CD4-positive, CD25-positive, alpha-beta regulatory T cell (primary cell): ENCODE measurements at regions not wholly inside any gene's neighbourhood (a gene's known extent, or its start where the extent isn't known, plus 50 kb on each side); places are given as distances from the start of the nearest gene placed in this dataset.

Experiments
- ATAC-seq, 2 donors: fragments of 150-1000 bp; cut with Tn5 transposase; one replicate each; pipeline ENCODE4 v1.10.0; 2021; ENCODE audit warnings: low read depth in 2 of 2, moderate number of reproducible peaks in 2 of 2, moderate library complexity in 1 of 2
- DNase-seq, 3 donors: peaks; one replicate each; pipeline versions ENCODE4 v3.0.0 to v3.0.0-alpha.2; 2012 to 2022; ENCODE audit warnings: mixed read lengths in 1 of 3
- H3K27ac ChIP-seq: one replicate; pipeline ENCODE4 v1.7.0; 2013; ENCODE audit warnings: mild to moderate bottlenecking, low read length; ENCODE audit not compliant: insufficient read depth, poor library complexity, severe bottlenecking
- H3K27me3 ChIP-seq: one replicate; pipeline ENCODE4 v1.7.0; 2013; ENCODE audit warnings: low read length; ENCODE audit not compliant: control insufficient read depth, insufficient read depth
- H3K36me3 ChIP-seq: one replicate; pipeline ENCODE4 v1.7.0; 2013; ENCODE audit warnings: mild to moderate bottlenecking, low read length, moderate library complexity; ENCODE audit not compliant: control insufficient read depth, insufficient read depth
- H3K4me1 ChIP-seq: 2 replicates; pipeline ENCODE4 v1.7.0; 2013; ENCODE audit warnings: mild to moderate bottlenecking, low read length; ENCODE audit not compliant: insufficient read depth, control insufficient read depth, poor library complexity, severe bottlenecking
- H3K4me3 ChIP-seq: one replicate; pipeline ENCODE4 v1.7.0; 2013; ENCODE audit warnings: low read depth, mild to moderate bottlenecking, low read length, moderate library complexity
- H3K9me3 ChIP-seq, 2 experiments: 1 replicate in 1 of 2; 2 replicates in 1 of 2; pipeline ENCODE4 v1.7.0; 2013; ENCODE audit warnings: low read length in 2 of 2, mild to moderate bottlenecking in 1 of 2, moderate library complexity in 1 of 2; ENCODE audit not compliant: control insufficient read depth in 2 of 2
- H3K27ac Mint-ChIP-seq, 3 donors: one replicate each; pipeline ENCODE4 v1.8.0; 2020 to 2022; ENCODE audit warnings: mild to moderate bottlenecking in 3 of 3, mixed read lengths in 3 of 3, moderate library complexity in 2 of 3
- H3K27me3 Mint-ChIP-seq: one replicate; pipeline ENCODE4 v1.8.0; 2022; ENCODE audit warnings: mild to moderate bottlenecking, mixed read lengths
- H3K36me3 Mint-ChIP-seq: one replicate; pipeline ENCODE4 v1.8.0; 2020; ENCODE audit warnings: mixed read lengths
- H3K4me1 Mint-ChIP-seq, 4 donors: one replicate each; pipeline ENCODE4 v1.8.0; 2020 to 2022; ENCODE audit warnings: mixed read lengths in 4 of 4, mild to moderate bottlenecking in 1 of 4
- H3K4me3 Mint-ChIP-seq, 4 donors: one replicate each; pipeline ENCODE4 v1.8.0; 2020 to 2022; ENCODE audit warnings: mild to moderate bottlenecking in 4 of 4, mixed read lengths in 4 of 4, moderate library complexity in 3 of 4
- H3K9me3 Mint-ChIP-seq, 7 donors: one replicate each; pipeline ENCODE4 v1.8.0; 2020 to 2022; ENCODE audit warnings: mixed read lengths in 7 of 7, mild to moderate bottlenecking in 3 of 7, moderate library complexity in 2 of 7

GRCh38 chr5:87008751-87009560 is 258.7 kb upstream of the RASA1 start:
- Mint-ChIP-seq H3K36me3 (no peaks in the 10 kb centered on the region), H3K9me3 (no peaks in the 10 kb centered on the region), H3K27me3 (peaks cover 14% of the 10 kb centered on the region), H3K4me3 (no peak overlapping the region), H3K4me1 (peaks cover 0 to 2% (median 0%) of the 10 kb centered on the region in 4 donors), H3K27ac (no peak overlapping the region)
- Histone ChIP-seq H3K4me3 (no peak overlapping the region), H3K27me3 (peaks cover 3% of the 10 kb centered on the region), H3K27ac (no peak overlapping the region), H3K4me1 (no peaks in the 10 kb centered on the region), H3K9me3 (no peaks in the 10 kb centered on the region), H3K36me3 (no peaks in the 10 kb centered on the region)
- ATAC-seq (no peak), DNase-seq (no peak)

- Histone ChIP-seq H3K36me3 (no peaks in the 10 kb centered on the region), H3K27me3 (peaks cover 3% of the 10 kb centered on the region), H3K27ac (no peak overlapping the region), H3K4me1 (no peaks in the 10 kb centered on the region), H3K9me3 (no peaks in the 10 kb centered on the region), H3K4me3 (no peak overlapping the region)
- no peaks in the 10 kb centered on the region for H3K9me3 Mint-ChIP-seq
- H3K27me3 Mint-ChIP-seq = peaks cover 4% of the 10 kb centered on the region
- ATAC-seq (no peak), DNase-seq (no peak)
- no peak overlapping the region for H3K4me3 Mint-ChIP-seq
- H3K27ac Mint-ChIP-seq = no peak overlapping the region
- H3K36me3 Mint-ChIP-seq = no peaks in the 10 kb centered on the region
- H3K4me1 Mint-ChIP-seq = peaks cover 0 to 2% (median 0%) of the 10 kb centered on the region in 4 donors
Observed at GRCh38 chr5:87010736-87011135, 256.9 kb upstream of the RASA1 start.

GRCh38 chr5:87015901-87016300 is 251.8 kb upstream of the RASA1 start:
- Mint-ChIP-seq H3K27me3 (peaks cover 4% of the 10 kb centered on the region), H3K4me3 (no peak overlapping the region), H3K36me3 (no peaks in the 10 kb centered on the region), H3K4me1 (peaks cover 2 to 14% (median 13%) of the 10 kb centered on the region in 4 donors), H3K27ac (no peak overlapping the region), H3K9me3 (no peaks in the 10 kb centered on the region)
- Histone ChIP-seq H3K36me3 (no peaks in the 10 kb centered on the region), H3K27ac (no peak overlapping the region), H3K27me3 (peaks cover 3% of the 10 kb centered on the region), H3K4me3 (no peak overlapping the region), H3K9me3 (no peaks in the 10 kb centered on the region), H3K4me1 (peaks cover 14% of the 10 kb centered on the region)
- ATAC-seq = no peak
- DNase-seq = no peak

GRCh38 chr5:87020099-87020934 is 247.4 kb upstream of the RASA1 start:
- Histone ChIP-seq H3K27ac (no peak overlapping the region), H3K9me3 (no peaks in the 10 kb centered on the region), H3K27me3 (no peaks in the 10 kb centered on the region), H3K36me3 (no peaks in the 10 kb centered on the region), H3K4me1 (peaks cover 14% of the 10 kb centered on the region), H3K4me3 (no peak overlapping the region)
- Mint-ChIP-seq H3K27me3 (peaks cover 4% of the 10 kb centered on the region), H3K4me1 (peaks cover 4 to 19% (median 15%) of the 10 kb centered on the region in 4 donors), H3K36me3 (no peaks in the 10 kb centered on the region), H3K27ac (peak overlapping the region; percentile 4 to 84 (median 38)), H3K9me3 (peaks cover 0 to 4% (median 0%) of the 10 kb centered on the region in 7 donors), H3K4me3 (peak overlapping the region in 2 of 4 donors; percentile 17 to 23)
- ATAC-seq (peak; percentile 76 to 77), DNase-seq (peak in 2 of 3 donors; percentile 26 to 74)

- no peak overlapping the region for H3K4me3 ChIP-seq
- H3K36me3 Mint-ChIP-seq = no peaks in the 10 kb centered on the region
- peaks cover 12% of the 10 kb centered on the region for H3K27me3 Mint-ChIP-seq
- peaks cover 0 to 4% (median 0%) of the 10 kb centered on the region in 7 donors for H3K9me3 Mint-ChIP-seq
- H3K36me3 ChIP-seq = no peaks in the 10 kb centered on the region
- no peak overlapping the region for H3K27ac Mint-ChIP-seq
- ATAC-seq (no peak), DNase-seq (no peak)
- peaks cover 6 to 22% (median 17%) of the 10 kb centered on the region in 4 donors for H3K4me1 Mint-ChIP-seq
- no peaks in the 10 kb centered on the region for H3K27me3 ChIP-seq
- no peak overlapping the region for H3K4me3 Mint-ChIP-seq
- H3K4me1 ChIP-seq = peaks cover 14% of the 10 kb centered on the region
- no peaks in the 10 kb centered on the region for H3K9me3 ChIP-seq
- no peak overlapping the region for H3K27ac ChIP-seq
Observed at GRCh38 chr5:87022415-87022814, 245.3 kb upstream of the RASA1 start.

- Histone ChIP-seq H3K36me3 (no peaks in the 10 kb centered on the region), H3K4me3 (no peak overlapping the region), H3K27me3 (no peaks in the 10 kb centered on the region), H3K4me1 (no peaks in the 10 kb centered on the region), H3K27ac (no peak overlapping the region), H3K9me3 (no peaks in the 10 kb centered on the region)
- ATAC-seq = no peak
- Mint-ChIP-seq H3K27me3 (peaks cover 12% of the 10 kb centered on the region), H3K27ac (peak overlapping the region in 1 of 3 donors; percentile 26), H3K4me3 (no peak overlapping the region), H3K9me3 (peaks cover 0 to 4% (median 0%) of the 10 kb centered on the region in 7 donors), H3K36me3 (no peaks in the 10 kb centered on the region), H3K4me1 (peaks cover 7 to 16% (median 13%) of the 10 kb centered on the region in 4 donors)
- no peak for DNase-seq
Observed at GRCh38 chr5:87027570-87027969, 240.1 kb upstream of the RASA1 start.

GRCh38 chr5:87029951-87030350 is 237.7 kb upstream of the RASA1 start:
- H3K9me3 ChIP-seq = no peaks in the 10 kb centered on the region
- H3K4me3 ChIP-seq = no peak overlapping the region
- Mint-ChIP-seq H3K27me3 (peaks cover 8% of the 10 kb centered on the region), H3K4me3 (no peak overlapping the region), H3K27ac (no peak overlapping the region), H3K36me3 (no peaks in the 10 kb centered on the region), H3K4me1 (peaks cover 13 to 17% (median 16%) of the 10 kb centered on the region in 4 donors), H3K9me3 (peaks cover 0 to under 1% (median 0%) of the 10 kb centered on the region in 7 donors)
- no peak for ATAC-seq
- H3K27ac ChIP-seq = no peak overlapping the region
- no peaks in the 10 kb centered on the region for H3K27me3 ChIP-seq
- H3K4me1 ChIP-seq = no peaks in the 10 kb centered on the region
- no peaks in the 10 kb centered on the region for H3K36me3 ChIP-seq
- no peak for DNase-seq
